NCI-H2227 (cell line): ENCODE measurements at regions not wholly inside any gene's neighbourhood (a gene's known extent, or its start where the extent isn't known, plus 50 kb on each side); places are given as distances from the start of the nearest gene placed in this dataset.
A peak's percentile ranks its signal among the peaks of the same experiment; 100 is the strongest.

Experiments
- DNase-seq: peaks from one replicate; lab custom pipeline; 2025; ENCODE audit not compliant: unreplicated experiment; lab: John Stamatoyannopoulos, UW

- DNase-seq: no peak
Measured at GRCh38 chr13:104270731-104271130, 1204.5 kb upstream of the SLC10A2 start.

GRCh38 chr13:104267206-104267811, 1201.1 kb upstream of the SLC10A2 start:
- DNase-seq: no peak

DNA sequence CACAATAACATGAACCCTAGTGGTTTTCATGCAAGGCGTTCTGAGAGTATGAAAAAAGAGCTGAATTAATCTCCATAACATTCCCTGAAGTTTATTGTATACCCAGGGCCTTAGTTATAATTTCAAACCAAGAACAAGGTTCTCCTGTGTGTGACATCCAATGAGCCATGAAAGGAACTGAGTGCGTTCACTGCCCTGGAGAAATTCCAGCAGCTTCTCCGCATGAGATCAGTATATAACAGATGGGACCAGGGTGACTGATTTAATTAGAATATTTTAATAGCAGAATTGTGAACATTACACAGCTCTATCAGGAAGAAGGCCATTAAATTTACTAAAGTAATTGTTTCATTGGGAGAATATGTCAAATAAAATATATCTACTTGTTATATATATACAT, 1190.5 kb upstream of the SLC10A2 start:
- DNase-seq: no peak

DNA sequence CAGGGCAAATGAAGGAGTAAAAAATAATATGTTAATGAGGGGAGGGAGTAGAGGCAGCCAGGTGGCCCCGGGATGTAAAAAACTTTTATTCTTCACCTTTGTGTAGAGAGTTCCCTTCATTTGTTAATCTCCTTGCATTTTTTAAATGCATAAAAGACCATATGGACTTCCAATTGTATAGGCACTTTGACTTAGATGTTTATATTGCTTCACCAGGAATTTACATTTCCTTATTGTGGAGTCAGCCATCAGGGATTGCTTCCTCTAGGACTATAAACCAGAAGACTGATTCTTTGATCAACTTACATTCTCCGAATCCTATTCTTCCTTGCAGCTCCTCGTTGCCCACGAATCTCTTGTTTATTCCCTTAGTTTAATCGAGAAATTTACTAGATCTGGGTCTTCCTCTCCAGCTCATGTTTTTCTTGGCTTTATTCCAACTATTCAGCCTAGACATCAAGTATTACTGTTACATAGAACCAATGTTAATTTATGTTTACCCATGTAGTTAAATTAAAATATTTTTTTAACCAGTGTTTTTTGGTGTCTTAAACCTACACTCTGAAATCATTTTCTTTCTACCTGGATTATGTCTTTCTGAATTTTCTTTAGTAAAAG, 1187.0 kb upstream of the SLC10A2 start:
- DNase-seq: no peak

DNA sequence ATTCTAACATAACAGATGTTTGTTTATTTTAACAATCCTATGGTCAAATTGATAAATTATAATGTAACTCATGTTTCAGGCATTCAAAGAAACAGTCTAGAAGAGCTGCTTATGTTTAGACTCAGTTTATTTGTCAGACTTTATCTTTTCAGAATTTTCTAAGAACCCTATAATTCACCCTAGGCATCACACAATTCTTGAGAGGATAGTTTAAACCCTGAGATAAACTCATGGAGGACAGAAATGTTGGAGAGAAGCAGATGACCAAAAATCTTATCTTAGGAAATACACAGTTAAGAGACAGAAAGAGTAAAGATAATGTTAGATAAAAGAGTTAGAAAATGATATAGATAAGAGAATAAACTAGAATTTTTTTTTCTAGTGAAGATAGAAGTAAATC, 1185.7 kb upstream of the SLC10A2 start:
- DNase-seq: no peak

- no peak for DNase-seq
Measured at GRCh38 chr13:104246955-104247354, 1180.7 kb upstream of the SLC10A2 start.

DNA sequence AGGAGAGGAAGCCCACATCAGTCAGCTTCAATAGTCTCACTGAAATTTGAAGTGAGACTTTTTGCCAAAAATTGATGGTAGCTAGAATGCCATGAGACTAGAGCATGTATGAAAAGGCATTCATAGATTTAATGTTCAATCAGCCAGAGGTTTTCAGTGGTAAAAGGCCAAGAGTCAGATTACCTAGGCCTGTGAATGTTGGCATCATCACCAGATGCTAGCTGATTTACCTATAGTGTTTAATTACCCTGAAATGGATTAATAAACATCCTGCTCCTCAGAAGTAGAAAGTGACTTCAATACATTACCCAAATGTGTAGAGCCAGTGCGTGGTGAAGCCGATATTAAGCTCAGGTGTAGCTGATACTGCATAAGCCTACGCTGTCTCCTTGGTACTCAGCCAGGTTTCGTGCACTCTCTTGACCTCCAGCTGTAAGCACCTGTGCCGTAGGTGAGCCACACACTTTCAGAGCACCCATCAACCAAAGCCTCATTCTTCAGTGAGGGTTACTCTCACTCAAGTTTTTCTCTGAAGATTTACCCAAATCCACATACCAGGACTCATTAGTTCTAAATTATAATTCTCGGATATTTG, 1140.3 kb upstream of the SLC10A2 start:
- DNase-seq: no peak

DNA sequence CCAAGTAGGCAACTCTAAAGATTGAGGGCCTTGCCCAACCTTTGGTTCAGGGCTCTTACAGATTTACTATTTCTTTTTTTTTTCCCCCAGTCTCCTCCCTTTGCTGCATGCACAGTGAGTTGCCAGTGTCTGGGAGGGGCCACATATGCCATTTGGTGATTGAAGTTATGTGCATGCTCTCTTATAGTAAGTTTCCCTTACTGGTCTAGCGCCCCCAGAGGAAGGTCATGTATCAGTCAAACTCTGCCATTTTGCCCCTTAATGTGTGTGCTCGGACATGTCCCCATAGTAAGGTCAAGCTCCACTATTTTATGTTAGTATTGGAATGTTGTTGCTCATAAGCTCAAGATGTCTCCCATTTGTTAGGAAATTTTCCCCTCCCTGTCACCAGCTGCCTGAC, 1138.0 kb upstream of the SLC10A2 start:
- DNase-seq: no peak

GRCh38 chr13:104198801-104199200, 1132.6 kb upstream of the SLC10A2 start:
- DNase-seq: no peak

GRCh38 chr13:104196611-104197010, 1130.4 kb upstream of the SLC10A2 start:
- no peak for DNase-seq

GRCh38 chr13:104181526-104182231, 1115.5 kb upstream of the SLC10A2 start:
- DNase-seq: no peak

- DNase-seq: peak; percentile 19
Measured at GRCh38 chr13:104170980-104171555, 1104.9 kb upstream of the SLC10A2 start.

- no peak for DNase-seq
Measured at GRCh38 chr13:104163866-104164630, 1097.8 kb upstream of the SLC10A2 start.

DNA sequence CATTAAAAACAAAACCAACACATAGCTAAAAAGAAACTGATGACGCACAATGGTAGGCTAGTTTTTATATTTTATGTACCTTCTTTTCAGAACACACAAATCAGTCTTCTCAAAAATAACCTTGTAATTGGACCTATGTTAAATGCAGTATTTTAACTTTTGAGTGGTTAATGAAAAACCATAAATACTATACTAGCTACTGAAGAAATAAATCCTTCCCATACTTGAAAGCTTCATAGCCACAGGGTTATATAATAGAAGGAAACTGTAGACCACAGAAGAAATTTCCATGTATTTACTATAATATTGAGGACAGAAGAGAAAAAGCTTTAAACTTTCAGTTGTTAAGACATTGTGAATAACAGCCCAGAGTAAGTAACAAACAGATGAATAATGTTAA, 1094.3 kb upstream of the SLC10A2 start:
- DNase-seq: no peak

GRCh38 chr13:104143760-104144416, 1077.7 kb upstream of the SLC10A2 start:
- peak; percentile 25 for DNase-seq

- peak; percentile 14 for DNase-seq
Measured at GRCh38 chr13:104140552-104140951, 1074.3 kb upstream of the SLC10A2 start.

DNA sequence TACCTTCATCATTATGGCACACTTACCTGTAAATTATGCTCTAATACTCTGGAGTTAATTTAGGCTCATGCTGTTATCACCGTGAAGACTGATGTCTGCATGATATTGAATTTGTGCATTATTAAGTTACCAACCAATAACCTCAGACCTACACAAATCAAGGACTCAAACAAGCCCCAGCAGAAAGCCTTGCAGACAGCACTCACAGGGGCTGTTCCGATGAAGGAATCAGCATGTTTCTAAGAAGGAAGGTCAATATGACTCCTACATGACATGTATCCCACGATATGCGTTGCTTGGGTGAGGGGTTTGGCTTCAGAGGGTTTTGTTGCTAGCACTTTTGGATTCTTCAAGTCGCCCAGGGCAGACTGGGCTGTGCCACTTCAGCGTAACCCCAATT, 1071.2 kb upstream of the SLC10A2 start:
- DNase-seq: no peak

DNA sequence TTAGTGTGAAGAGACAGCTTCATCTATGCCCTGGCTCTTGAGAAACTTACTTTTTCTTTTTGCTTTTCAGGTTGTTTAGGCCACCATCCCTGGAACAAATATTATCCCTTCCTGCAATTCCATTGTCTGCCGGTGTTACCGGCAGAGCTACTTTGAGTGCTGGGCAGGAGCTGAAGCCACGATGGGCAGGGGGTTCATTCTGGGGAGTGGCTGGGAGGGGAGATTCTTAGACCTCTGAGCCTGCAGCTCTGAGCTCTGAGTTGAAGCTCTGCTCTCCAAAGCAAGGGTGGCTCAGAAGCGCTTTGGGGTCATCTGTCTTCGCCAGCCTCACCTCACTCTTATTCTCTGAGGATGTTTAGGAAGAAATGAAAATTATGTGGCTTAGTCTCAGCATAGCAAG, 1066.6 kb upstream of the SLC10A2 start:
- DNase-seq: no peak

DNA sequence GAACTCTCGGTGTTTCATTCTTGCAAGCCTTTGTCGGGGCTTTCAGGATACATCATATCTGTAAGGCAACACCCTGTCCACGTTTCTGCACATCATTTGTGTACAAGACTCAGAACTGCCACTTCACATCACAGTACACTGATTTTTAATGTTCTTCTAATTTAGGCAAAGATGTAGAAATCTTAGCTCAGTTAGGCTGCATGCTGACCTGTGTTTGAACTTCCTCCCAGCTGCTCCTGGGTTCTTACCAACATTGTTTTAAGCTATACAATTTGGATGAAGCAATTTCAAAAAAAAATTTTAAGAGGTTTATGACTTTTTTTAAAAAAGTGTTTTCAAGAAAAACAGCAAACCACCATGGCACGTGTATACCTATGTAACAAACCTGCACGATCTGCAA, 1047.9 kb upstream of the SLC10A2 start:
- no peak for DNase-seq

DNA sequence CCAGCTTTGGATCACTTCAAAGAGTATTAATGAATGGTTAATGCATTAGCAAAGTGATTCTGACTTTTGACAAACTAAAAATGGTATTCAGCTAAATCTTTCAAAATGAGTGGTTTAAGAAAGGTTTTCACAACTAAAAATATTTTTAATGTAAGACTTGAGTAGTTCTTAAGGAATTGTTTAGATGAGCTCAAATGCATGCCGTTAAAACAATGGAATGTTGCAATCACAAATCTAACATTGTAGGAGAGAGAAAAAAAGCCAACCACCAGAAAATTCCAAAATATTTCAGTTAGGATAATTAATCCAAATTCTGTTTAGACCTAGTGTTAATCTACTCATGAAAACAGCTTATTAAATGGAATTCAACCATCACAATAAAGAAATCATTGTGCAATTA, 1044.8 kb upstream of the SLC10A2 start:
- no peak for DNase-seq
